Panc1 (cell line): ENCODE measurements at regions not wholly inside any gene's neighbourhood (a gene's known extent, or its start where the extent isn't known, plus 50 kb on each side); places are given as distances from the start of the nearest gene placed in this dataset.

Experiments
- ATAC-seq: fragments of 200-7000 bp; cut with Tn5 transposase; 2 replicates; pipeline ENCODE4 v1.9.1; 2020; ENCODE audit warnings: mild to moderate bottlenecking, moderate library complexity
- BruUV-seq: library from RNA; stranded (reverse); fragments of 400-500 nt; replicated peaks from 2 replicates; lab custom pipeline; 2021; lab: Mats Ljungman, UMichigan
- CTCF ChIA-PET: fragments of 300-600 bp; sonication (Branson Sonifier 250); formaldehyde crosslinking; loops from one replicate; lab custom pipeline; 2022; ENCODE audit warnings: antibody characterized with exemption; lab: Charles Lee
- POLR2A ChIA-PET: fragments of 300-600 bp; sonication (Branson Sonifier 250); formaldehyde crosslinking; loops from one replicate; lab custom pipeline; 2022; ENCODE audit warnings: antibody characterized with exemption; lab: Charles Lee
- DNase-seq: peaks from one replicate; pipeline ENCODE4 v3.0.0-alpha.2; 2010; ENCODE audit warnings: low read depth, low spot score
- H3K27ac ChIP-seq: 2 replicates; pipeline ENCODE4 v1.5.1; 2011; ENCODE audit warnings: mild to moderate bottlenecking, low read length, inconsistent platforms
- H3K27me3 ChIP-seq: fragments of 200-500 bp; sonication (Bioruptor generic); 2 replicates; pipeline ENCODE4 v1.6.0; 2014; ENCODE audit warnings: low read length, inconsistent platforms; ENCODE audit not compliant: control insufficient read depth, insufficient read depth
- H3K36me3 ChIP-seq: fragments of 200-500 bp; sonication (Bioruptor generic); 2 replicates; pipeline ENCODE4 v1.5.1; 2014; ENCODE audit warnings: inconsistent platforms, mild to moderate bottlenecking, low read length, moderate library complexity; ENCODE audit not compliant: control insufficient read depth, insufficient read depth
- H3K4me1 ChIP-seq: 2 replicates; pipeline ENCODE4 v1.5.1; 2011; ENCODE audit warnings: inconsistent platforms, mild to moderate bottlenecking, low read length, moderate library complexity; ENCODE audit not compliant: control insufficient read depth, insufficient read depth
- H3K4me3 ChIP-seq, 2 experiments: 2 replicates each; pipeline ENCODE4 v1.5.1; 2011 to 2012; ENCODE audit warnings: low read depth in 2 of 2, low read length in 2 of 2, mild to moderate bottlenecking in 2 of 2, inconsistent platforms in 1 of 2, moderate library complexity in 1 of 2
- H3K9me3 ChIP-seq: fragments of 200-500 bp; sonication (Bioruptor generic); 2 replicates; pipeline ENCODE4 v1.5.1; 2014; ENCODE audit warnings: low read depth, mild to moderate bottlenecking, inconsistent platforms, low read length, moderate library complexity; ENCODE audit not compliant: control insufficient read depth, insufficient read depth
- POLR2AphosphoS5 ChIP-seq: IDR thresholded peaks from 2 replicates; pipeline ENCODE4 v1.6.1; 2012; ENCODE audit warnings: mild to moderate bottlenecking, low read depth, low read length, moderate library complexity
- REST ChIP-seq, 2 experiments: IDR thresholded peaks; 2 replicates each; pipeline ENCODE4 v1.6.1; 2011 to 2012; ENCODE audit warnings: low read depth in 2 of 2, control low read depth in 1 of 2, low read length in 1 of 2, mild to moderate bottlenecking in 1 of 2, moderate library complexity in 1 of 2; ENCODE audit not compliant: insufficient read depth in 1 of 2
- SIN3A ChIP-seq: IDR thresholded peaks from 2 replicates; pipeline ENCODE4 v1.6.1; 2012; ENCODE audit warnings: low read depth, mild to moderate bottlenecking, low read length, moderate library complexity, borderline replicate concordance; ENCODE audit not compliant: insufficient read depth
- TCF7L2 ChIP-seq: IDR thresholded peaks from 2 replicates; pipeline ENCODE4 v1.6.1; 2011; ENCODE audit warnings: mild to moderate bottlenecking, low read depth, low read length, inconsistent platforms
- in situ Hi-C: cut with HindIII; loops from 2 replicates; pipeline ENCODE4 v1.10.0; 2016; ENCODE audit warnings: low sequenced_read_pairs, low pct_unique_long_range_greater_than_20kb
- intact Hi-C: fragments of 100-400 bp; cut with micrococcal nuclease; formaldehyde crosslinking; loops from one replicate; pipeline ENCODE4 v1.10.0; 2022; ENCODE audit not compliant: unreplicated experiment
- TF ChIP-seq, protein P1 (sequence below): fragments of 450-650 bp; IDR thresholded peaks from 2 replicates; pipeline ENCODE4 v1.5.1; 2017; ENCODE audit warnings: mild to moderate bottlenecking

DNA sequence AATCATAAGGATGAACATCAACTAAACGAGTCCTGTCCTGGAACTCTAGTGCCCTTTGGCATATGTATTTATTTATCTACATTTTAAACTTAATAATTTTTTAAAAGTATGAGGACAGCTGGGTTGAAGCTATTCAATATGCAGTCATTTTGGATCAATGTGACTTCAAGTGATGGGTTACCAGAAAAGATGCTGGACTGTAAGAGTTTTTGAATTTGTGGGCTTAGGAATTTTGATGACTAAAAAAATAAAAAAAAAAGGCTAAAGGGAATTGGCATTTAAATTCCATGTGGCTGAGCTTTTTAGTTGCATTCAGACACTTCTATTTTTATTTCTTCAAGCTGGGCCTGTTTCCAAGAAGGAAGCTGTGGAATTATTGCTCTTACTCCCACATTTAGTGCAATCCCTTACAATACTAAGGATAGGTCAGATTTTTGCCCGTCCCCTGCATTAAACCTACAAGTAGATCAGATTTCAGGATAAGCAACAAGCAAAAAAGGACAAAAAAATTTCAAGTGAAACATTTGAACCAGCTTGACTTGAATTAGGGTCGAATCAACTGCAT, 704.2 kb upstream of the CITED2 start:
- in situ Hi-C loops (no loop called here), intact Hi-C loops (no loop called here)
- Histone ChIP-seq H3K4me3 (no peak overlapping the region), H3K4me1 (no peaks in the 10 kb centered on the region; the same call in 1 of the 2 replicates), H3K9me3 (no peaks in the 10 kb centered on the region), H3K27me3 (no peaks in the 10 kb centered on the region), H3K36me3 (no peaks in the 10 kb centered on the region), H3K27ac (no peak overlapping the region)
- CTCF ChIA-PET = no interaction called here
- POLR2A ChIA-PET = no interaction called here
- no TSS peak for BruUV-seq
- DNase-seq = no peak
- TF ChIP-seq POLR2AphosphoS5 = no peak
- no peak for TF ChIP-seq REST (IDR thresholded peaks at IDR 0.05; ENCODE audit: insufficient read depth in 1 of 2, low read depth in 2 of 2, low read length in 1 of 2)
- TF ChIP-seq TCF7L2 = no peak
- TF ChIP-seq, protein P1, sequence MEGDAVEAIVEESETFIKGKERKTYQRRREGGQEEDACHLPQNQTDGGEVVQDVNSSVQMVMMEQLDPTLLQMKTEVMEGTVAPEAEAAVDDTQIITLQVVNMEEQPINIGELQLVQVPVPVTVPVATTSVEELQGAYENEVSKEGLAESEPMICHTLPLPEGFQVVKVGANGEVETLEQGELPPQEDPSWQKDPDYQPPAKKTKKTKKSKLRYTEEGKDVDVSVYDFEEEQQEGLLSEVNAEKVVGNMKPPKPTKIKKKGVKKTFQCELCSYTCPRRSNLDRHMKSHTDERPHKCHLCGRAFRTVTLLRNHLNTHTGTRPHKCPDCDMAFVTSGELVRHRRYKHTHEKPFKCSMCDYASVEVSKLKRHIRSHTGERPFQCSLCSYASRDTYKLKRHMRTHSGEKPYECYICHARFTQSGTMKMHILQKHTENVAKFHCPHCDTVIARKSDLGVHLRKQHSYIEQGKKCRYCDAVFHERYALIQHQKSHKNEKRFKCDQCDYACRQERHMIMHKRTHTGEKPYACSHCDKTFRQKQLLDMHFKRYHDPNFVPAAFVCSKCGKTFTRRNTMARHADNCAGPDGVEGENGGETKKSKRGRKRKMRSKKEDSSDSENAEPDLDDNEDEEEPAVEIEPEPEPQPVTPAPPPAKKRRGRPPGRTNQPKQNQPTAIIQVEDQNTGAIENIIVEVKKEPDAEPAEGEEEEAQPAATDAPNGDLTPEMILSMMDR = no peak
- no peak for TF ChIP-seq SIN3A
- ATAC-seq = no peak

GRCh38 chr6:140077827-140078560, 703.5 kb upstream of the CITED2 start:
- BruUV-seq = no TSS peak
- in situ Hi-C loops = no loop called here
- ChIA-PET CTCF (no interaction called here), POLR2A (no interaction called here)
- H3K27ac ChIP-seq = peak overlapping the region; percentile 23; the same call in 1 of the 2 replicates
- no peaks in the 10 kb centered on the region for H3K9me3 ChIP-seq
- ATAC-seq = no peak
- no peak overlapping the region for H3K4me3 ChIP-seq
- TF ChIP-seq, protein P1 = no peak
- TF ChIP-seq SIN3A (no peak), TCF7L2 (no peak), REST (IDR thresholded peaks at IDR 0.05; ENCODE audit: insufficient read depth in 1 of 2, low read depth in 2 of 2, low read length in 1 of 2) (no peak), POLR2AphosphoS5 (no peak)
- no peaks in the 10 kb centered on the region for H3K27me3 ChIP-seq
- H3K4me1 ChIP-seq = no peaks in the 10 kb centered on the region; the same call in 1 of the 2 replicates
- H3K36me3 ChIP-seq = no peaks in the 10 kb centered on the region
- no peak for DNase-seq
- intact Hi-C loops = no loop called here
